ENCODE measurements at regions not wholly inside any gene's neighbourhood (a gene's known extent, or its start where the extent isn't known, plus 50 kb on each side); places are given as distances from the start of the nearest gene placed in this dataset.

DNA sequence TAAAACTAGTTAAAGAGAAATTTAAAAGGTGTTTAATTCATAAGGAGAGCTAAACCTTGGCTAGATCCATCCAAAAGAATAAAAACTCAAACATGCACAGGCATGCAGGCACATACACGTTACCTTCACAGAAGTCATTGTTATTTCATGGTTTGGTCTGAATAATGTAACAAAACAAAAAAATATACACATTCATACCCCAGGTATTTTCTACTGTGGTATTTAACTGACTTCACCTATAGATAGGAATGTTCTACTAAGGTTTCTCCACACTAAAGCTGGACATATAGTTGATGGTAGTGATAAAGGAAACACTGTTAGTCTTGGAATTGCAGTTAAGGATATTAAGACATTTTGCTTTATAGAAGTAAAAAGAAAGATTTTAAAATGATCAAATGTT, 283.6 kb upstream of the PCDH10 start:
- Mint-ChIP-seq H3K9me3 (peaks cover 8 to 49% (median 22%) of the 10 kb centered on the region in 6 donors), H3K27me3 (ENCODE audit: low read depth in 3 of 3) (no peaks in the 10 kb centered on the region)
- no peak for DNase-seq

DNA sequence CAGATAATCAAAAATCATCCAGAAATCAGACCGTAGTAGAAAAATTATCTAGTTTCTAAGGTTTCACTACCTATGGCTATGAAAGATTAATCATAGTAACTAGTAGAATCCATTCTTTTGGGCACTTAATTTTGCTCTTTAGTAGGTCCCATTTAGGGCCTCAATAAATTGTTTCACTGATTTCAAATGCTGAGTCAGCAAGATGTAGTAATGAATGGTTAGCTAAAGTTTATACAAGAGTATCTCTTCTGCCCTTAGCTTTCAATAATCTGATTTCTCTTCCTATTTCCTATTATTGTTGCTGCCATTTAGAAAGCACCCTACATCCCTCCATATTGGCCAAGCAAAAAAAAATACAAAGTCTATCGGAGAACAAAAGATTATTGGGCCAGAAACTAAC, 283.2 kb upstream of the PCDH10 start:
- Mint-ChIP-seq H3K27me3 (ENCODE audit: low read depth in 3 of 3) (no peaks in the 10 kb centered on the region), H3K4me1 (no peaks in the 10 kb centered on the region), H3K4me3 (no peak overlapping the region), H3K36me3 (peaks cover 0 to 3% (median 0%) of the 10 kb centered on the region in 3 donors), H3K9me3 (peaks cover 8 to 52% (median 22%) of the 10 kb centered on the region in 6 donors), H3K27ac (no peak overlapping the region)
- no peak for DNase-seq

More for the DNA sequence above, 283.6 kb upstream of the PCDH10 start:
- Mint-ChIP-seq H3K4me1 (no peaks in the 10 kb centered on the region), H3K36me3 (peaks cover 0 to 3% (median 0%) of the 10 kb centered on the region in 3 donors), H3K4me3 (no peak overlapping the region), H3K27ac (no peak overlapping the region)

DNA sequence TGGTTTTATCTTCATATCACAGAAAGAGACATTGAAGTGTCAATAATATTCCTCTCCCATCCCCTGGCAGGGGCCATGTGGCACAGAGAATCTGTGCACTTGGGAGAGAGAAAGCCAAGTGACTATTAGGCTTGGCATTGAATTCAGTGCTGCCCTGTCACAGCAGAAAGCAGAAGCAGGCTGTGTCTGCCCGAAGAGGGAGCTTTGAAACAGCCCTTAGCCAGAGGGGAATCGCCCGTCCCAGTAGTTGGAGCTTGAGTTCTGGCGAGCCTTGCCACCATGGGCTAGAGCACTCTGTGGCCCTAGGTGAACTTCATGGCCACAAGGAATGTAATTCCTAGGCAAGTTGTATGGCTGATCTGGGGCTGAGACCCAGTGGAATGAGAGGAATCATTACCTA, 282.5 kb upstream of the PCDH10 start:
- Mint-ChIP-seq H3K9me3 (peaks cover 8 to 49% (median 23%) of the 10 kb centered on the region in 6 donors), H3K27ac (no peak overlapping the region), H3K4me3 (no peak overlapping the region), H3K27me3 (ENCODE audit: low read depth in 3 of 3) (no peaks in the 10 kb centered on the region), H3K4me1 (no peaks in the 10 kb centered on the region), H3K36me3 (peaks cover 0 to under 1% (median 0%) of the 10 kb centered on the region in 3 donors)
- no peak for DNase-seq

DNA sequence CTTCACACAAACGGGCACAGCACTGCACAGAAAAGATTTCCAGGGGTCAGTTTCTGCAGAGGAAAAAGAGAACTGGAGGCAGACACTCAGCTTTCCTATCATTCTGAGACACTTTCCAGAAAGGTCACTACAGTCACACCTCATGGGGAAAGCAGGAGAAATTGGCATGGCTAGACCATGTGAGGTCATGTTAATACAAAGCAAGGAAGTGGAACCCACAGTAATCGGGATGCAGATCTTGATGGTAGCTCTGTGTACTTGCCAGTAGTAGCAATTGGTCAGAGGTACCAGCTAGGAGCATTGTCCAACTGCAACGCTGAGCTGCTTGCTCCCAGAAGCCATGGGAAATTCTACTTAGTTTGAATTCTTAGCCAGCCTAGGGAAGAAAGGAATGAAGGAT, 255.3 kb upstream of the PCDH10 start:
- Mint-ChIP-seq H3K4me1 (no peaks in the 10 kb centered on the region), H3K36me3 (no peaks in the 10 kb centered on the region), H3K4me3 (no peak overlapping the region), H3K9me3 (peaks cover 6 to 32% (median 10%) of the 10 kb centered on the region in 6 donors), H3K27me3 (ENCODE audit: low read depth in 3 of 3) (peaks cover 0 to 4% (median 0%) of the 10 kb centered on the region in 3 donors), H3K27ac (no peak overlapping the region)
- DNase-seq, result no peak

DNA sequence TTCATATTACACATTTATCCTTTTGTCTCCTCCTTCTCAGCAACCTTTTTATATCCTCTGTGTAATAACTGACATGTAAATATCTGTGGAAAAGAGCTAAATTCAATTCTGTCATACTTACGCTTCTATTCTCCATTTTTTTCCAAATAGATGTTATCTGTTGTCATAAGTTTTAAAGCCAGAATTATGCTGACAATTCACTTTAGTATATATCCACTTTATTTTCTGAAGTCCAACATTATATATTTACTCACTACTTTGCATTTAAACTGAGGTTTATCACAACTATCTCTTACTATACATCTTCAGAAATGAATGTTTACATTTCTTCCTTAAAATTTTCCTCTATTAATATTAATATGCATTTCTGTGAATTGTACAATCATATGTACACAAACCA, 247.9 kb upstream of the PCDH10 start:
- no peak overlapping the region for H3K27ac Mint-ChIP-seq
- H3K4me1 Mint-ChIP-seq, result no peaks in the 10 kb centered on the region
- H3K27me3 Mint-ChIP-seq (ENCODE audit: low read depth in 3 of 3), result no peaks in the 10 kb centered on the region
- peaks cover 0 to 21% (median 9%) of the 10 kb centered on the region in 6 donors for H3K9me3 Mint-ChIP-seq
- H3K4me3 Mint-ChIP-seq, result no peak overlapping the region
- peaks cover 0 to 2% (median 0%) of the 10 kb centered on the region in 3 donors for H3K36me3 Mint-ChIP-seq
- no peak for DNase-seq

DNA sequence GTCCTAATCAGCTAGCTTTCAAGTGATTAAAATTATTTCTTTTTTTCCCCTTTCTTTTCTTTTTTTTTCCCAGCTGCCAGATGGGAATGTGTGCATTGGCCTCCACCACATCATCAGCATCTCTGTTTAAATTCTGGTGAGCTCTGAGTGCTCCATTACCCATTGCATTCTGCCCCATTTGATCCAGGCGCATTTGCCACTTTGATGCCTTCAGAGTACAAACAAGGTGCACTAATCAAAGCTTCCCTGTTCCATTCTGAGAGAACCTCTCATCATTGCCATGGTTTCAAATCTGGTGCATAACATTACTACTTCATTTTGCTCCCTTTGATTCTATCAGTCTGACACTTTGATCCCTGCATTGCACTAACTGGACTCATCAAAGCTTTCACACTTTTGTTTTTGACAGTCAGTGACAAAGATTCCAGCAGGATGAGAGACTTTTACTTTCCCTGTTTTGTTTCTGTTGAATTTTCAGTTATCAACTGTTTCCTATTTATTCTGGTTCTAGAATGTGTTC, 238.8 kb upstream of the PCDH10 start:
- Mint-ChIP-seq H3K4me1 (no peaks in the 10 kb centered on the region), H3K27me3 (ENCODE audit: low read depth in 3 of 3) (peaks cover 0 to 1% (median 0%) of the 10 kb centered on the region in 3 donors), H3K9me3 (peaks cover 0 to 40% (median 15%) of the 10 kb centered on the region in 6 donors), H3K4me3 (no peak overlapping the region), H3K36me3 (peaks cover 0 to 3% (median 0%) of the 10 kb centered on the region in 3 donors), H3K27ac (no peak overlapping the region)
- DNase-seq, result no peak

DNA sequence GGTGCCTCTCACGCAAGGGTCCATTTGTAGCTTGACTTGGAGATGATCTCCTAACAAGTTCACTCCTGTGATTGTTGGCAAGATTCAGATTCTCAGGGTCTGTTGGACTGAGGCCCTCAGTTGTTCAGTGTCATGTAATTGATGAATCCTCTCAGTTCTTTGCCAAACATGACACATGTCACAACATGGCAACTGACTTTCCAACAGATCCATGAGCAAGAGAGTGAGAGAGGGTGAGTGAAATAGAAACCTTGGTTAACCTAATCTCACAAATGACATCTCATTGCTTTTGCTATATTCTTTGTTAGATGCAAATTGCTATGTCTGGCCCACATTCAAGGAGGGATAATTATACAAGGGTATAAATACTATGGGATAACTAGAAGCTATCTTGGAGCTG, 231.0 kb upstream of the PCDH10 start:
- no peaks in the 10 kb centered on the region for H3K4me1 Mint-ChIP-seq
- H3K27ac Mint-ChIP-seq, result no peak overlapping the region
- no peak for DNase-seq
- H3K36me3 Mint-ChIP-seq, result no peaks in the 10 kb centered on the region
- no peaks in the 10 kb centered on the region for H3K27me3 Mint-ChIP-seq (ENCODE audit: low read depth in 3 of 3)
- H3K4me3 Mint-ChIP-seq, result no peak overlapping the region
- peaks cover 4 to 25% (median 10%) of the 10 kb centered on the region in 6 donors for H3K9me3 Mint-ChIP-seq

DNA sequence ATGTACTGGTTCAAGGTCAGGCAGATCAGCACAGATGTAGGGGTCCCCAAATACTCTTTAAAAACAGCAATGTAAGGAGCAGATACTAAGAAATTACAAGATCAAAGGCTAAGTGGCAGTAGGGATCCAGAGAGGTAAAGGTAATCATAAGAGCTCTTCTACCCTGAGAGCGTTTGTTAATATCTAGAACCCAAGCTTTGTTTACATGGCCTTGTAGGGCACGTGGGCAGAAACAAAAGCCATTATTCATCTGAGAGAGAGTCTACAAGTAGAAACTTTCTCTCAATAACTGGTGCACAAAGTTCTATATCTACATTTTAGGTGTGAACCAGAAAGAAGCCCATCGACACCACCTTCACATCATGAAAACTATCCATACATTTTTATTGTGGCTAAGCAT, 225.6 kb upstream of the PCDH10 start:
- no peak overlapping the region for H3K27ac Mint-ChIP-seq
- no peak overlapping the region for H3K4me3 Mint-ChIP-seq
- no peak for DNase-seq
- H3K4me1 Mint-ChIP-seq, result no peaks in the 10 kb centered on the region
- H3K27me3 Mint-ChIP-seq (ENCODE audit: low read depth in 3 of 3), result no peaks in the 10 kb centered on the region
- H3K36me3 Mint-ChIP-seq, result no peaks in the 10 kb centered on the region
- peaks cover 6 to 19% (median 12%) of the 10 kb centered on the region in 6 donors for H3K9me3 Mint-ChIP-seq

DNA sequence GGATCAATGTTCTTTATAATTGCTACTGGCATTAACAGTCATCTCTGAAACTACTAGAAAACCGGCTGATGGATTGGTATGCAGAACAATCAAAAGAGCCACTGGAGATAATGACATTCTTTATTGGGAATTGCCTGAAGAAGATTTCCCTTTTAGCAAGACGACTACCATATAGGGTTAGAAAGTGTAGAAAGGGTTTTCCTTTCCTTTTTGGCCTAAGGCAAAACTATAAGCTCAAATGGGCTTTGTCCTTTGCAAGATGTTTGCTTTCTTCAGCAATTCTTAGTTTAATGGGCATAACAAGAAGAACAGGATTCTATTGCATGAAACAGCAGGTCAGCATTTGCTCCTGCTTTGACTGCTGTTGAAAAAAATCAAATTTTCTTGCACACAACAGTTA, 214.2 kb upstream of the PCDH10 start:
- H3K4me3 Mint-ChIP-seq, result no peak overlapping the region
- H3K9me3 Mint-ChIP-seq, result peaks cover 4 to 24% (median 16%) of the 10 kb centered on the region in 6 donors
- H3K4me1 Mint-ChIP-seq, result no peaks in the 10 kb centered on the region
- H3K27ac Mint-ChIP-seq, result no peak overlapping the region
- H3K36me3 Mint-ChIP-seq, result no peaks in the 10 kb centered on the region
- peaks cover 0 to 2% (median 0%) of the 10 kb centered on the region in 3 donors for H3K27me3 Mint-ChIP-seq (ENCODE audit: low read depth in 3 of 3)
- no peak for DNase-seq

DNA sequence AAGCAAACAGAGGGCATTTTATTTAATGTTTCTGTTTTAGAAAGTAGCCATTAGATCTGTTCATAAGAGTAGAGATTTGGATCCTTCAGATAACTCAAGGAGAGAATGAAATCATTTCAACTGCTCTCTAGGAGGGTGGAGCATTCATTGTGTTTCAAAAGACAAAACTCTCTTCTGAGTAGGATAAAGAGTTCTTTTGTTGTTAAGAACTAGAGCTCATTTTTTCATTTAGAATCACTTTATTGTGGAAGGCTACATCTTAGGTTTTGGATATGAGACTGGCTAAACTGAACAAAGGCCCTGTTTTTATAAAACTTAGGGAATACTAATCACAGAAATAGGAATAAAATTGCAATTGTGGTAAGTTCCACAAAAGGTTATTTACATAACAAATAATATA, 193.9 kb upstream of the PCDH10 start:
- no peak overlapping the region for H3K4me3 Mint-ChIP-seq
- peaks cover 0 to 2% (median 1%) of the 10 kb centered on the region in 3 donors for H3K27me3 Mint-ChIP-seq (ENCODE audit: low read depth in 3 of 3)
- H3K36me3 Mint-ChIP-seq, result no peaks in the 10 kb centered on the region
- H3K9me3 Mint-ChIP-seq, result peaks cover 0 to 30% (median 16%) of the 10 kb centered on the region in 6 donors
- no peaks in the 10 kb centered on the region for H3K4me1 Mint-ChIP-seq
- H3K27ac Mint-ChIP-seq, result no peak overlapping the region
- no peak for DNase-seq

DNA sequence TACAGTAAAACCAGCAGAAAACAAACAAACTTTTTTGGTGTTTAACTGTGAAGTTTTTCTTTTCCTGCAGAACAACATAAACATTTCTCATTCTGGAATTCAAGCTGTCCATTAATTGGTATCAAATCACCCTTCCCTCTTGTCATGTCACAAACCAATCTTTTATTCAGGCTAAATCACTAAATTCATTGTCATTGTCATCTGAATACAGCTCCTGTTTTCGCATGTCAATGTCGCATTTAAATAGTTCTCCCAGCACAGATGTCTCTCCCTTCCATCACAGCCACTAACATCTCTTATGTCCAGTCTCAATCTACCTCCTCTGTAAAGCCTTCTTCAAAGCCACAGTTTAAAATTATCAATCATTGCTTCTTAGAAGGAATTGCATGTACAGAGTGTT, 192.1 kb upstream of the PCDH10 start:
- H3K27ac Mint-ChIP-seq, result no peak overlapping the region
- no peaks in the 10 kb centered on the region for H3K36me3 Mint-ChIP-seq
- peaks cover 0 to 19% (median 12%) of the 10 kb centered on the region in 6 donors for H3K9me3 Mint-ChIP-seq
- no peak overlapping the region for H3K4me3 Mint-ChIP-seq
- DNase-seq, result no peak
- peaks cover 0 to 2% (median 0%) of the 10 kb centered on the region in 3 donors for H3K27me3 Mint-ChIP-seq (ENCODE audit: low read depth in 3 of 3)
- no peaks in the 10 kb centered on the region for H3K4me1 Mint-ChIP-seq

DNA sequence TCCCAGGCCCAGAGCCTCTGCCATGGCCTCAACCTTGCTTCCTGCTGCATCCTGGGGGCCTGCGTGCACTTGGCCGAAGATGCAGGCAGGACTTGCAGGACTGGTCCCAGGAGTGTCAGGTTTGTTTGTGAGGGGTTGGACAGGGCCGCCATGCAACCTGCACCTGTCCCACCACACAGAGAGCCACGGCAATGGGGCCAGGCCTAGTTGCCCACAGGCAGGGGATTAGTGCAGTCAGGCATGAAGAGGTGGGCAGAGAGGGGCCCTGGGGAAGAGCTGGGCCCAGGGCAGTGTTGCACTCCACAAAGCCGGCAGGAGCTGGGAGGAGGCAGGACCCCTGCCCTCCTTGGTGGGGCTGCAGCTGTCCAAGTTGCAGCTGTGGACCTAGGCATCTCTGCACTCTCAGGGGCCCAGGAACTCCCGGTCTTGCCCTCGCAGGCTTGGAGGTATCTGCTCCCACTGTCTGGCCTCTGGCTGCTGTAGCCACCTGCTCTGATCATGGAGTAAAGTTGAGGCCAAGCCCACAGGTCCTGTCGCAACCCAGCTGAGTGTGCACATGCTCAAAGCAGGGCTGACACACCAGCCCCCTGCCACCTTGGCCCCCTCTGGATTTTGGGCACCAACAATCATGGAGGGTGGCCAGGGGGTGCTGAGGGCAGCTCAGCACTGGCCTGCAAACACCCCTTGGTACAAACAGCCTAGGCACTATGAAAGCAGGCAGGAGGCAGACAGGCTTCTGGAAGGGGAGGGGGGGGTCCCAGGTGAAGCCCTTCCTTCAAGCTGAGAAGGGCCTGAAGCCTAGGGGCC, 190.4 kb upstream of the PCDH10 start:
- Mint-ChIP-seq H3K27me3 (ENCODE audit: low read depth in 3 of 3) (peaks cover 0 to 2% (median 0%) of the 10 kb centered on the region in 3 donors), H3K9me3 (peaks cover 0 to 22% (median 12%) of the 10 kb centered on the region in 6 donors), H3K4me1 (no peaks in the 10 kb centered on the region), H3K27ac (no peak overlapping the region), H3K36me3 (no peaks in the 10 kb centered on the region), H3K4me3 (no peak overlapping the region)
- no peak for DNase-seq

DNA sequence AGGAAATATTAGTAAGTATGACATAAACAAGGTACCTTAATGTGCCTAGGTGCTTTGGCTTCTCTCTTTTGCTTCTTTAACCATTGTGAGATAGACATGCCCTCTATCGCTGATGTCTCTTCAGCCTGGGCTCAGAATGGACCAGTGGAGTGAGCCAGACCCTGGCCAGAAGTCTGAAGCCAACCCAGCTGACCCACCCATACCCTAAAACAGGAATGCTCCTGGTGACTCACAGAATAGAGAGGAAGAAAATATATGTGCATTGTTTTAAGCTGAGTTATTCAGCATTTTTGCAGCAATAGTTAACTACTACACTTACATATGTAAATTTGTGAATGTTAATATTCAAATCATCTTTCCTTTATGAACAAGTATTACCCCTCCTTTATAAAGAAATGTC, 167.5 kb upstream of the PCDH10 start:
- Mint-ChIP-seq H3K4me3 (no peak overlapping the region), H3K9me3 (peaks cover 0 to 37% (median 10%) of the 10 kb centered on the region in 6 donors), H3K36me3 (no peaks in the 10 kb centered on the region), H3K4me1 (no peaks in the 10 kb centered on the region), H3K27me3 (ENCODE audit: low read depth in 3 of 3) (peaks cover 0 to 4% (median 2%) of the 10 kb centered on the region in 3 donors), H3K27ac (no peak overlapping the region)
- no peak for DNase-seq

DNA sequence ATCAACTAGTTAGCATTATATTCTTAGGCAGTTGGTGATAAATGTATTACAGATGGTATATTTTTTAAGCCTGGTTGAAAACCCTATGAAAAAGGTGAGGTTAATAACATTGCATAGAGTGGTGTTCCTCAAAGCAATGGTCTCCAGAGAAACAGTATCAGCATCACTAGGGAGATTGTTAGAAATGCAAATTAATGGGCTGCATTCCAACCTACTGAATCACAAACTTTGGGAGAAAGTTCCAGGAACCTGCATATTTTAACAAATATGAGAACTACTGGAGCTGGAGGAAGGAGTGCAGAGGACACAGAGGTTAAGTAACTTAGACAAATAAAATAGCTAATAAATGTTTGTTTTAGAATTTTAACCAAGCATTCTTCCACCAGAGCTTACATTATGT, 166.9 kb upstream of the PCDH10 start:
- H3K36me3 Mint-ChIP-seq, result no peaks in the 10 kb centered on the region
- DNase-seq, result no peak
- no peak overlapping the region for H3K4me3 Mint-ChIP-seq
- peaks cover 0 to 4% (median 2%) of the 10 kb centered on the region in 3 donors for H3K27me3 Mint-ChIP-seq (ENCODE audit: low read depth in 3 of 3)
- no peaks in the 10 kb centered on the region for H3K4me1 Mint-ChIP-seq
- no peak overlapping the region for H3K27ac Mint-ChIP-seq
- peaks cover 0 to 34% (median 10%) of the 10 kb centered on the region in 6 donors for H3K9me3 Mint-ChIP-seq

Data from immature natural killer cell (primary cell).